ENCODE measurements at regions not wholly inside any gene's neighbourhood (a gene's known extent, or its start where the extent isn't known, plus 50 kb on each side); places are given as distances from the start of the nearest gene placed in this dataset.
A peak's percentile ranks its signal among the peaks of the same experiment; 100 is the strongest.

- intact Hi-C loops (cut with DNase I) = no loop called here
- DNase-seq = no peak
These were observed 50.4 kb upstream of the KDR start for GRCh38 chr4:55175779-55176231.

DNA sequence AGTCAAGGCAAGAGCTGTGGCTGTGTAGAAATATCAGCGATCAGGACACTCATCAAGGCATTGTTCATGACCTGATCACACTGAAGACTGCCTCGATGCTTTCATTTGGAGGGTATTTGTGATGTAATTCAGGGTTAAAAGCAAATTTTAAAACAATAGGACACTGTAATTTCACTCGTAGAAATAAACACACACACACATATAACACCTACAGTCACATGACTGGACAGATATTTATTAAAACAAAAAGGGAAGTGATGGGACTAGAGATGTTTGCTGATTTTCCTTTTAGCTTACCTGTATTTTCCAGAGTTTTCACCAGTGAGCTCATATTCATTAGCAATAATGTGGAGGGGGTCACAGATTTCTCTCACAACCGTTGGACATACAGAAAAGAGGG, 51.1 kb upstream of the KDR start:
- intact Hi-C loops (cut with DNase I) = no loop called here
- no peak for DNase-seq

DNA sequence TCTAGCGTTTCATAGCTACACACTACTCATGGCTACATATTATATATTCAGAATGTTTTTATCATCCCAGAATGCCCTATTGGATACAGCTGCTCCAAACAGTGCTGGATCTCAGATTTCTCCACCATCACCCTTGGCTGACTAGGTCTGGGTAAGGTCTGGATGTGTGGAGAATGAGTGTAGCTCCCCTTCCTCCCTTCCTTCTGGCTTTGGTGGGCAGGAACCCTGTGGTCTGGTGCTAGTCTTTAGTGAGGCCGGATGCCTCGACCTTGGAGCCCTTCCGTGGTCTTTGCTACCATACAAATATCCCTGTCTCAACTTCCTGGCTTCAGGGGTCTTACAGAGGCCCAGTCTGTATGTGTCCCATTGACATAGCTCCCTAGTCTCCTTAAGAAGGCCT, 52.1 kb upstream of the KDR start:
- intact Hi-C loops (cut with DNase I) = no loop called here
- DNase-seq = no peak

DNA sequence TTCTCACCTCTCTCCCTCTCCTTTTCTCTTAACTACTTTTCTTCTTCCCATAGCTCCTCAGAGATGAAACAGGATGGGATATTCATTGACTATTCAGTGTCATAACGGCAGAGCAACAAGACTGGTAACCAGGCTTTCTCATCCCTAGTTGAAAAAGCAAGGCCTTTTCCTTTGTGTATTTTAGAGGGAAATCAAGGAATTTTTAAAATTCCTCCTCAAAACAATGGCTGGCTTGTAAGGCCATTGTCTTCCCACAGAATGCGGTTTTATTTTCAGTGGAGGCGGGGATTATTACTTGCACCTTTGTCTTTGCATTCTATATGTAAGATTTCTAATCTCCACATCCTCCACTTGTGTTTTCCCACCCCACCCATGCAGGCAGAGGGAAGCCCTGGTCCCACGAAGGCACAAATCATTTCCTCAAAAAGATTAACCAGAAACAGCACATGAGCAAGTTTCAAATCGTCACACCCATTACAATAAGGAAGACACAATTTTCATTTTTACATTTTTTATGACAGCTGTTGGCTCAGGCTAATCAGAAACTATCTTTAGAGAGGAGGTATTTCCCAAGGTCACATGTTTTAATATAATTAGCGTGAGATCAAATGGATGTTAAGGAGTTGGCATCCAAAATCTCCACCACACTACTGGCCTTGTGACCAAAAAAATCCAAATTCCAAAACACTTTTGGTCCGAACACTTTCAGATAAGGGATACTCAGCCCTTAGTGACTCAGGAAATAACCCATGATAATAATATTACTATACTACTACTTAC, 53.0 kb upstream of the KDR start:
- no peak for DNase-seq
- intact Hi-C loops (cut with DNase I) = no loop called here

DNA sequence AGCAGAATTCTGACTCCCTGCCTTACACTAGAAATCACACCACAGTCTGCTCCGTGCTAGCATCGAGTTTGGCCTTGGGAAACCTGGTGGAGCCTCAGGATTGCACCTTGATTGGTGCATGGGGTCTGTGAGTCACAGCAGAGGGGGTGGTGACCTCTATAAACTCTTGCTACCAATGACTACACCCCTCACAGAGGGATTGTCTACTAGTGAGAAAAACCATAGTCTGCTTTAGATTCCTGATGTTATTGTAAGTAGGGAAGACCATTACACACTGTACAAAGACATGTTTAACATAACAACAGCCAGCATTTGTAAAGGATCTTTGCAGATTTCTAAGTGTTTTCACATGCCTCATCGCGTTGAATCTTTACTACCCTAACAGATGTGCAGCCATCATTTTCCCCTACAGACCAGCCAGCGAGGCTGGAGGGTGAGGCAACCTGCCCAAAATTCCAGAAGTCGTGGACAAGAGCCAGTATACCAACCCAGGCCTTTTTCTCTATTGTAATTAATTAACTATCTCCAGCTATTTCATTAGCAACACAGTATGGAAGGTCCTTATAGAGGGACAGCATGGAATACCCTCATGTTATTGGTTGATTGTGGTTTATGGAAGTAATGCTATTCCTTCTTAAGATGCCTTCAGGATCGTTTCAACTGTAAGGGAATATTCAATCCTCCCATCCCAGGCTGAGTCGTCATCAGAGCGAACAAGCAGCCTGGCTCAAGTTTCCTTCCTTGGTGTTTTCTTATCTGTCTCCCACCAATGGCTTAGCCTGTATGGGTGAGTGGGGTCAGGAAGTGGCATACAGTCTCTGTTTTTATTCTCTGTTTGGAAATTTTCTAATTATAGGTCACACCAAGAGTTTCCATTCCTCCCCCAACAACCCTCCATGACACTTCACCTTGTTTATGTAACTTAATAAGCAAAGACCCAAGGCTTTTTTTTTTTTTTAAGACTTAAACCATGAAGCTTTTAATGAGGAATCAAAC, 55.9 kb upstream of the KDR start:
- intact Hi-C loops (cut with DNase I) = no loop called here

GRCh38 chr4:55183926-55184599, 58.7 kb upstream of the KDR start:
- DNase-seq = no peak
- intact Hi-C loops (cut with DNase I) = loop anchor here (1.0 kb wide), 1 partner anchor 21 kb away; no protein-coding TSS in a partner anchor

More for the DNA sequence above, 55.9 kb upstream of the KDR start:
- no peak for DNase-seq

DNA sequence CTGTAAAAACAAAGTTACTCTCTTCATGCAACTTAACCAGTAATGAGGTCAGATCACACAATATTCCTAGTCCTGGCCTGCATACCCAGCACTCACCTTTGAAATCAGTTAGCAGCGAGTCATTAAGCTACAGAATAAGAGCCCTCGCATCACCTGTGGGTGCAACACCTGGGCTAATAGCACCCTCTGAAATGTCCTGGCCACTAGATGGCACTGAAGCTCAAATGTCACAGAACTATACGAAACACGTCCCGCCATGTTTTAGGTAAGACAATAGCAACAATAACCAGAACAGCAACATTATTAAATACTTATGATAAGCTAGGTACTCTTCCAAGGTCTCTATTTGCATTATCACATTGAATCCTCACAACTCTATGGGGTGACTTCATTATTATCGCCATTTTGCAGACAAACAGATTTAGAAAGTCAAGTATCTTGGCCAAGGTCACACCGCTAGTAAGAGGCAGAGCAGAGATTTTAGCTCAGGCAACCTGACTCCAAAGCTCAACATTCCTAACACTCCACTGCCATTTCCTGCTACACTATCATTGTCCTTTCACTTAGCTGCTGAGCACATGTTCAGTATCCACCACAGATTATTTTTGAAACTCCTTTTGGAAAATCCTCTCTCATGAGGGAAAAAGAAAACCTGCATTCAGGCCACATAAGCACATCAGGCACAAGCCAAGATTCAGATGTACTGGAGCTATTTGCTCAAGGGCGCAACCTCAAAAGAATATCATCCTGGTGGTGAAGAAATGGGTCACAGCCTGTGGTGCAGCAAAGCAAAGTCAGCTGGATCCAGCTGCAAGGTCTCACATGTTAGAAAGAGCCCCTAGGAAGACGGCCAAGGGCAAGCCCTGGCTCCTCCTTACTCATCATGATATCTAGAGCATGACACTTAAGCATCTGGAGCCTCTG, 59.5 kb upstream of the KDR start:
- intact Hi-C loops (cut with DNase I) = no loop called here
- DNase-seq = peak in 1 of 10 donors; percentile 52

DNA sequence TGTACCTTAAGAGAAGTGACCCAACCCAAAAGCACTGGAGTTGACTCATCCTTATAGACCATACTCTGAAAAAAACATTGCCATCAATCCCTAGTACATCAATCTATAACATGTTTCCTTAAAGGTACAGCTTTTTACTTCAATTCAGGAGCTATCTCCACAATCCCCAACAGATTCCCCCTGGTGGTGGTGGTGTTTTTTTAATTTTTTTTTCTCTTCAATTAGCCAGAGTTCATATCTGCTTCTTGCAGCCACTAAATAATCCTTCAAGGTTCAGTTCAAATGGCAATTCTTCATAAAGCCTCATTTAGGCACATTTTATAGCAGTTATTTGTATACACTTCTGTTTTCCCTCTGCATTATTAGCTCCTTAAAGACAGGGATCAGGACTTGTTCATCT, 60.7 kb upstream of the KDR start:
- intact Hi-C loops (cut with DNase I) = no loop called here
- DNase-seq = no peak

- no peak for DNase-seq
- intact Hi-C loops (cut with DNase I) = no loop called here
These were observed 61.3 kb upstream of the KDR start for GRCh38 chr4:55186700-55187099.

GRCh38 chr4:55214172-55214571, 88.8 kb upstream of the KDR start:
- intact Hi-C loops (cut with DNase I) = no loop called here
- no peak for DNase-seq

- DNase-seq = no peak
- intact Hi-C loops (cut with DNase I) = no loop called here
These were observed 89.7 kb upstream of the KDR start for GRCh38 chr4:55215087-55215486.

DNA sequence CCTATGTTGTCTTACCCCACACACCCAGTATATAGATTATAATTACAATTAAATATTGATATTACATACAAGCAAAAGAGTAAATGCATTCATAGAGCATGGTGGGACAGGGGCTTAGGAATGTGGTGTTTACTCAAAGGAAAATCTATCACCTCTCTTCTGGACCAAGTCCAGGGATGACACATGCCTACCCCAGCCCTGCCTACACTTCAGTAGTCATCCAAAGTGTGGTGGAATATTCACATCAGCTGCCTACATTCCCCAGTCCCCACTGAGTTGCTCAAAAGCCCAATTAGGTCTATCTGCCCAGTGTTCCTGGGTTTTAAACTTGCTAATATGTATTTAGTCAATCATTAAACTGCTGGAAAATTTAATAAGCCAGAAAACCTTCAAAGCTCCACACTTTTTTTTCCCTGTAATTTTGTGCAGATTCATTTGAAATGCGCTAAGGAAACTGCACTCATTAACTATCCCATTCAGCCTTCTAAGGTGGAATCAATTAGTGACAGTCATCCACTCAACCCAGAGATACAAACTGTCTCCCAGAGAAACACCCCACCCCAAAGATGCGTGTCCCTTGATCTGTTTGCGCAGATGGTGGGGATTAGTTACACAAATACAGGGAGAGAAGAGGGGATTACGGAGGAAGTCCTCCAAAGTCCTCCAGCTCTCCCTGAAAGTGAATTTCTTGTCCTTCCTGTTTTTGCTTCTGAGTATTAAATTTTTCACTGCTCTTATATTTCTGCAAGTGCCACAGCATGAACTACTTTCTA, 91.7 kb upstream of the KDR start:
- intact Hi-C loops (cut with DNase I) = no loop called here
- no peak for DNase-seq

GRCh38 chr4:55218041-55218440, 92.6 kb upstream of the KDR start:
- DNase-seq = no peak
- intact Hi-C loops (cut with DNase I) = no loop called here

GRCh38 chr4:55237839-55238238, 108.2 kb upstream of the SRD5A3 start:
- no peak for DNase-seq
- intact Hi-C loops (cut with DNase I) = no loop called here

DNA sequence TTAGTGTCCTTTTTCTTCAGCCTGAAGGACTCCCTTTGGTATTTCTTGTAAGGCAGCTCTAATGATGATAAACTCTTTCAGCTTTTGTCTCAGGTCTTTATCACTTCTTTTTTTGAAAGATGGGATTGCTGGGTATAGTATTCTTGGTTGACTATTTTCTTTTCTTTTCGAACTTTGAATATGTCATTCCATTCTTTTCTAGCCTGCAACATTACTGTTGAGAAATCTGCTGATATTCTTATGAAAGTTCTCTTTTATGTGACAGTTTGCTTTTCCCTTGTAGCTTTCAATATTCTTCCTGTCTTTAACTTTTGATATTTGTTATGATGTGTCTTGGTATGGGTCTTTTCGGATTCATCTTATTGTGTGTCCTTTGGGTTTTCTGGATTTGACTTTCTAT, 107.6 kb upstream of the SRD5A3 start:
- no peak for DNase-seq
- intact Hi-C loops (cut with DNase I) = no loop called here

GRCh38 chr4:55241461-55241860, 104.6 kb upstream of the SRD5A3 start:
- intact Hi-C loops (cut with DNase I) = no loop called here

GRCh38 chr4:55242506-55242905, 103.5 kb upstream of the SRD5A3 start:
- intact Hi-C loops (cut with DNase I) = no loop called here

More at GRCh38 chr4:55241461-55241860, 104.6 kb upstream of the SRD5A3 start:
- peak in 2 of 10 donors; percentile 44 to 69 for DNase-seq

DNA sequence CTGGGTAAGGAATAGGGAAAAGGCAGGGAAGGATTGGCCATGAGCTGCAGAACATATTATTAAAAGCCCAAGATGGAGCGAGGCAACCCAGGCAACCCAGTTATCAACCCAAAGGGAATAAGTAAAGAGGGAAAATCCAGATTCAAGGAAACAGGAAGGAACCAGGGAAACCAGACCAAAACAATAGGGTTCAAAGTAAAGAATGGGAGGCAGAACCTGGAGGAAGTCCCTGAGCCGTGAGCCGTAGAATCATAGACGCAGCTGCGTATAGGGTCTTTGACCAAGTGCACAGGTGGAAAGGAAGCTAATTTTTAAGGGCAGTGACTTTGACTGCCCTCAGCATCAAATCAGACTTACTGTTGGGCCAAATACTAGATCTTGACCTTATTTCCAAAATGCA, 98.5 kb upstream of the SRD5A3 start:
- DNase-seq = no peak
- intact Hi-C loops (cut with DNase I) = no loop called here

More at GRCh38 chr4:55242506-55242905, 103.5 kb upstream of the SRD5A3 start:
- DNase-seq = no peak

- intact Hi-C loops (cut with DNase I) = no loop called here
- no peak for DNase-seq
These were observed 97.3 kb upstream of the SRD5A3 start for GRCh38 chr4:55248756-55249155.
